HG03520 (cell line): ENCODE measurements at regions not wholly inside any gene's neighbourhood (a gene's known extent, or its start where the extent isn't known, plus 50 kb on each side); places are given as distances from the start of the nearest gene placed in this dataset.
"Not testable (repeated sequence)": the region's sequence is repeated elsewhere in the genome, so short reads cannot be mapped to it uniquely, and the experiment has no call there.

ENCODE experiments used
- ATAC-seq: cut with Tn5 transposase; IDR thresholded peaks from one replicate; pipeline ENCODE4 v1.9.1; 2021; ENCODE audit warnings: mild to moderate bottlenecking, moderate library complexity; ENCODE audit not compliant: unreplicated experiment

DNA sequence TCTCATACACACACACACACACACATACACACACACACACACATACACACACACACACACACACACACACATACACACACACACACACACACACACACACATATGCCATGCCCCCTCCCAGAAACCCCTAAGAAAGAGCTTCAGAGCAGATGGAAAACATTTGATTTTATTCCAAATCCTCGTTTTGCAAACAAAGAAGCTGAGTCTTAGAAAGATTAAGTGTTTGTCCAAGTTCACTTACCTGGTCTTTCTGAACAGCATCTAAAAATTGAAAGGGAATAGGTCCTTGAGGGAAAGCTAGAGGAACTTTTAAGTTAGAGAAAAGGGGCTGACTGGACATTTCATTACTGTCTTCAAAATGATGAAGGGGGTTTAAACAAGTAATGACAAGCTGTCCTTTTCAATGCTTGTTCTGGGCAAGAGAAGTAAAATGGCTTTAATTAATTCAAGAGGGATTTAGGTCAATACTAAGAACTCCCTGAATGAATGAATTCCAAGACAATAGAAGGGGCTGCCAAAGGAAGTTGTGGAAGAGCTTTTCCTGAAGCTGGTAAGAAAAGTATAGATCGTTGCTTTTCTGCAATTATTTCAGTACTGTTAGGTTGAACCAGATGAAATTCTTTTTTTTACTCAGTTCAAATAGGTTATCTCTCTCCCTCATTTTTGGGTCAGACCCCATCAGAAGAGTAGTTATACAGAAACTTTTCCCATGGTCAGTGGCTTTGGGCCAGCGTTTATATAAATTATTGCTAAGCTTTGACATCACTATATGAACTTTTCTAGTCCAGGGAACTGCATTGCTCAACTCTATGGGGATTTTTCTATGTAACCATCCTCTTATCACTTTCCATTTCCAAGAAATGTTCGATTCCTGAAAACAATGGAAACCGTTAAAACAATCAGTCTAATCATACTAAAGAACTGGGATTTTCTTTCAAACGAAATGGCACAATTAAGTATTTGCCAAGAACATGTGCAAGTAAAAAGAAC is 261.4 kb downstream of the MTERF1 start:
- no peak for ATAC-seq

DNA sequence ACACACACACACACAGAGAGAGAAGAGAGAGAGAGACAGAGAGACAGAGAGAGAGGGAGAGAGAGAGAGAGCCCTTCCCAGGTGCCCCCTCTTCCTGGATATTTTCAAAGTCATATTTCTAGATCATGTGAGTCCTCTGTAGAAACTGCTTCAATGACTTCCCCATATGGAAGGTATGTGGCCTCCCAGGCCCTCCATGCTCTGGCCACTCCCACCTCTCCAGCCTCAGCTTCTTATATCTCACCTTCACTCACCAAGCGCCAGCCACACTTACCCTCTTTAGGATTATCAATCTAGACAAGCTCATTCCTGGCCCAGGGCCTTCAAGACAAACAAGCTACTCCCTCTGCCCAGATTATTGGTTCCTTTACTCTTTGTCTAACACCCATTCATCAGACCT is 259.7 kb downstream of the MTERF1 start:
- no peak for ATAC-seq

DNA sequence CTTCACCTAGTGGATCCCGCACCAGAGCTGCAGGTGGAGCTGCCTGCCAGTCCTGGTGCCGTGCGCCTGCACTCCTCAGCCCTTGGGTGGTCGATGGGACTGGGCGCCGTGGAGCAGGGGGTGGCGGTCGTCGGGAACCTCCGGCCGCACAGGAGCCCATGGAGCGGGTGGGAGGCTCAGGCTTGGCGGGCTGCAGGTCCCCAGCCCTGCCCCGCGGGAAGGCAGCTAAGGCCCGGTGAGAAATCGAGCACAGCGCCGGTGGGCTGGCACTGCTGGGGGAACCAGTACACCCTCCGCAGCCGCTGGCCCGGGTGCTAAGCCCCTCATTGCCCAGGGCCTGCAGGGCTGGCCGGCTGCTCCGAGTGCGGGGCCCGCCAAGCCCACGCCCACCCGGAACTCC is 253.2 kb downstream of the MTERF1 start:
- ATAC-seq = not testable (repeated sequence)

DNA sequence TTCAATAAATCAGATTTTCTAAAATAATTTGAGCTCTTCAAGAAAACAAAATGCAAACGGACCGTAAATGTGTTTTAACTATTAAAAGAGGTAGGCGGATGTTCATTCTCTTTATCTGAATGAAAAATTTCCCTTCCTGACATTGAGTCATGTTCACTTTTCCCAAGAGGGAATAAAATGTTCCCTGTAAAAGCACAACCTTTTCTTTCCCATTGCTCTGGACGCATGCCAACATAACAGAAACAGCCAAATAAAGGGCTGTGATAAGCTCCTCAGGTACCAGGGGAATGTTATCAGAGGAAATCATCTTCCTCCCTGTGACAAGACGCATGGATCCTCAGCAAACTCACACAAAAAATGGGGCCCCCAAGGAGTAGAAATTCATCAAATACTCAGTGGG is 251.8 kb downstream of the MTERF1 start:
- no peak for ATAC-seq

DNA sequence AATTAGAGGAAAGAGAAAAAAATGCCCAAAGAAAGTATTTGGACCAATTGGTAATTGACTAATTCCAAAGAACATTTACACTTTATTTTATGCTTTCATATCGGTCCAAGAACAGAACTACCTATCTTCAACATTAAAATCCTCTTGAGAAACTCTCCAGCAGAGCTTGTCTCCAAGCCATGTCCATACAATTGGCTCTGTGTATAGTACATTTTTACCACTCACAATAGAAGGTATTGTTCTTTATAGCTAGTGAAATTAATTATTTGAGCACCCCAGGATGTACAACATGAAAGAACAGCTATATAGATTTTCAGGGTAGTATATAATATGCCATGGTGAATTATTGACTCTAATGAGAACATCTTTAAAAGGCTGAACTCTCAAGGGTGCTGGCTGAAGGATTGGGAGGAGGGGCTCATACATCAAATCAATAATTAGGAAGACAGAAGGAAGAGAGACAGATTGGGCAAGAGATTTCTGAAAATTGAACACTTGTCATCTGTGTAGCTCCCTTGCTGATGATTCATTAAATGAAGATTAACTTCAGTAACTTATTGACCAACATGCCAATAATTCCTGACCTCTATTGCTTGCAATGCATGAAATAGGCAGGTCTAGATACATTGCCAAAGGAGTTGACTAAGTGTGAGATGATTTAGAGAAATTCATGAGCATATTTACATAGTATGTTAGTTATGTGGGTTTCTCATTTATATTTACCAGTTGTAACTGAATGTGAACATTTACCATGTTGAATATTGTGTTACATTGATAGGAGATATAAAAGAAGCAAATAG is 249.7 kb downstream of the MTERF1 start:
- no peak for ATAC-seq

DNA sequence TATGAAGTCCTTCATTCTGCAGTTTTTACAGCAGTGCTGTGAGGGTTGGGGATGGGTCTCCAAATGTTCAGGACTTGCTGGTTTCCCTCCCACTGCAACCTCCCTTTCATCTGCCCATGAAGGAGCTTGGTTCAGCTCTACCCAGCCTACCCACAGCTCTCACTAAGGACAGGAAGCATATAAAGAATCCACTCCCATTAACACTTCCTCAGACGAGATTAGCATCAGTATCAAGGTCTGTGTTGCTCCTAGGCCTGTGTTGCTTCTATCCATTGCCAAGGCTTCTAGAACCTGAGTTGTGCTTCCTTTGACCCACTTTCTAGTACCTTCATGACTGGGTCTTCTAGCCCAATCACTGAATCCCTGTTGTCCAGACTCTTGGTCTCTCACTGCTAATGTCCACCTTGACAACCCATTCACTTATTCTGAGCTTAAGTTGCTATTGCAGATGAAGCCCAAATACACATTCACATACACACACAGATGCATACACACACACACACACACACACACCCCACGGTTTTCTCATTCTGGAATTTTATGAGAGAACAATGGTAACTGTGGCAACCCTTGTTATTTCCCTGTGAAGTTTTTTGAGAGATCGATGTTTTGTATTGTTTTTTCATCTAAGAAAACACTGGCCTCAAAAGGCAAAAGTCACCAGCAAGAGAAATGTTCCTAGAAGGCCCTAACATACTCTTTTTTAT is 248.1 kb downstream of the MTERF1 start:
- no peak for ATAC-seq

DNA sequence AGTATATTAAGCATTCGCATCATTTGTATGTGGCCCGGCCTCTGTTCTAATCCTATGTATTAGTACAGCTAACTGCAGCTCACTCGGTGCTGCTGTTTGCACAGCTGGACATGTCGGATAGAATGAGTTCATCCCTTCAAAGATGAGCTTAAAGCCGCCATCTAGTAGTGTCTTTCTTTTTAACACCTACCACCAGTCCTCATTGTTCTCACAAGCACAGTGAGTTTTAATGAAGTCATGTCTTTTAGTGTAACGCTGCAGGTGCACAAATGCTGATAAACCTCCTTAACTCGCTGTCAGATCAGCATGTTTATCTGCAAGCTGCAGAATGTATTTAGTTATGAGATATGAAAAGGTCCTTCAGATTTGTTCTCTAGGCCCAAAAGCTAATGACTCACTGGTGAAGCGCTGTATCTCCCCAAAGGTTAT is 247.5 kb downstream of the MTERF1 start:
- no peak for ATAC-seq

DNA sequence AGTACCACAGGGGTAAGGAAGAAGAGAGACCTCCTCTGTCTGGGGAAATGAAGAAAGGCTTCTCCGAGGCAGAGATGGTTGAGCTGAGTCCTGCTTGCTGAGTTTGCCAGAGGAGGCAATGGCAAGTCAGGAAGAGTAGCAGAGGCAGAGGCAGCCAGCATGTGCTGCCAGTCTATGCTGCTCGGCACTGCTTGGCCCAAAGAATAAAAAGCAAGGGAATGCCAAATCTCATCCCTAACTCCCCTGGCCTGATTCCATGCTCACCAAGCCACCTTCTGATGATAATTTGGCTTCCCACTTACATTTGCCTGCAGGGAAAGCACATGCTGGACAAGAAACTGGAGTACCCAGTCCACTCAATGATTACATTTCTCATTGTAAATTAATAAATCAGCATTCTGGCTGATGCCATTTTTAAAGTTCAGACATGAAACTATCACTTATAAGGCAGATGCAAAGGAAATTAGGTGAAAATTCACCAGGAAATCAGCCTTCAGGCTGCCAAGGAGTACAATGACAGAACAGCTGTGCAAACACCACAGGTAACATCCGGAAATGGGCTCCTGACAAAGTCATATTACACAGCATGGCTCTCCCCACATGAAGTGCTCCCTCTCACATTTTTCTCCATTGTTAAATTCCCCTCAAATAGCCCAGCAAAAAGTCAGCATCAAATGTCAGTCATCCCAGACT is 245.9 kb downstream of the MTERF1 start:
- no peak for ATAC-seq

DNA sequence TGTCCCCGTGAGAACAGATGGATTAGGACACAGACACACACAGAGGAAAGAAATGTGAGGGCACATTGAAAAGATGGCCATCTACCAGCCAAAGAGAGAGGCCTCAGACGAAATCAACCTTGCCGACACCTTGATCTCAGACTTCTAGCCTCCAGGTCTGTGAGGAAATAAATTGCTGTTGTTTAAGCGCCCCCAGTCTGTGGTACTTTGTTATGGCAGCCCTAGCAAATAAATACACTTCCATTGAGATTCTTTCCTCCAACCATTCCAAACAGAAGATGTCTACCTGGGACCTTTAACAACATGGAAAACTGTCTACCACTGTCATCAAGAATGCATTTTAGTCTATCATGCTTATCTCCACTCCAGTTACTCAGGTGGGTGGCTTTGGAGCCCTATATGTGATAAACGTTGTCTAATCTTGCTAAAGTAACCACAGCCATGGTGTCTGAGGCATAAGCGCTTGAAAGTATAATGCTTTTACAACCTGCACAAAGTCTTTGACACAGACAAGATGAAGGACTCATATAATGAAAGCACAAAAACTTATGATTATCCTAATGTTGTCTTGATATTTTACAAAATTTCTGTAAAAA is 244.3 kb downstream of the MTERF1 start:
- ATAC-seq = no peak

DNA sequence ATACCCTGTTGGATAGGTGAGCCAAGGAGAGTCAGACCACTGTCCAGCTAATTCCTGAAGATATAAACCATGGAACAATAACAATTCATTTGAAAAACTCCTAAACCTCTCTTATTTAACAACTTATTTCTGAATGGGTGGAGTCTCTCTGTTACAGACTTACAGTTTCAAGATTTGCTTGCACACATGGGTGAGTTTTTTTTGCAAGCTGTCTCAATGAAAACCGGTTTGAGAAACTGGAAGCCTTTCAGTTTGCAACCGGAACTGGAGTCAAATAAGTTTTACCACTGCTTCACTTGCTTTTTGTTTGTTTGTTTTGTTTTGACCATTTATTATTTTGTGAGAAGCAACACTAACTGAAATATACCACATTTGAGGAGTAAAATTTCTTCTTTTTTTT is 243.8 kb downstream of the MTERF1 start:
- no peak for ATAC-seq

DNA sequence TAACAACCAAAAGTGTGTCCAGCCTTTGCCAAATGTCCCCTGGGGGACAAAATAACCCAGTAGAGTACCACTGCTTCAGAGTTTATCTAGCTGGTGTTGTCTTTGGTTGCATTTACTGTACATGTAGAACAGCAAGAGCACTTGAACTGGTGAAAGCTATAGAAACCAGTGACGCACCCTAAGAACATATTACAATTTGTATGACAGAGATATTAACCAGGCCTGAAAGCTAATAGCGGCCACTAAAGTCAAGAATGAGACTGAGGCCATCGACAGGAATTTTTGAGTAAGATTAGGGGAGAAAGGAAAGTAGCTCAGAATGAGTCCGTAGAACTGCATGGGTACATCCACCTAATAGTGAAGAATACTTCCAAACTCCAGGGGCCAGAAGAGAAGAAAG is 236.2 kb downstream of the MTERF1 start:
- ATAC-seq = no peak

DNA sequence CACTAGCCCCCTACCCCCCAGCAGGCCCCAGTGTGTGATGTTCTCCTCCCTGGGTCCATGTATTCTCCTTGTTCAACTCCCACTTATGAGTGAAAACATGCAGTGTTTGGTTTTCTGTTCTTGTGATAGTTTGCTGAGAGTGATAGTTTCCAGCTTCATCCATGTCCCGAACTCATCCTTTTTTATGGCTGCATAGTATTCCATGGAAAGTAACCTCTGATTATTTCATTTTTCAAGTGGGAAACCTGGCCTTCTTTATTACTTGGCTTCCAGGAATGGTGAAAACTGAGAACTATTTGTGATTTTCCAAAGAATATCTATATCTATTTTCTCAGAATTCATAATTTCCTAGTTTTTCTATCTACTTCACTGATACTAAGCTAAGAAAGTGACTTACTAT is 235.0 kb downstream of the MTERF1 start:
- no peak for ATAC-seq

DNA sequence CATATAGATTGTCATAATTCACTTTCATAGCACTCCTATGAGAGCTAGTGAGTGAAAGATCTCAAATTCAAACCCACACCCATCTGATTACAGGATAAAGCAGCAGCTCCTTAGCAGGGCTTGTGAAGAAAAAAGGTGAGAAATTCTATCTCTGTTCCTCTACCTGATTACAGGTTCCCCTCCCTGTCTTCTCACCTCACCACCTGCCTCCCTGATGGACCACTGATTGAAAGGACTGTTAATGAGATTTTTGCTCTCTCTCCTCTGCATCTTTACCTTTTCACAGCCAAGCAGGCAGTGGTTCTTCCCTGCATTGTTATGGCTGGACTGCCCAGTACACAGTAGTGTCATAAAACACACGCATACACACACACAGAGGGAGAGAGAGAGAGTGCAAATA is 228.5 kb downstream of the MTERF1 start:
- no peak for ATAC-seq

DNA sequence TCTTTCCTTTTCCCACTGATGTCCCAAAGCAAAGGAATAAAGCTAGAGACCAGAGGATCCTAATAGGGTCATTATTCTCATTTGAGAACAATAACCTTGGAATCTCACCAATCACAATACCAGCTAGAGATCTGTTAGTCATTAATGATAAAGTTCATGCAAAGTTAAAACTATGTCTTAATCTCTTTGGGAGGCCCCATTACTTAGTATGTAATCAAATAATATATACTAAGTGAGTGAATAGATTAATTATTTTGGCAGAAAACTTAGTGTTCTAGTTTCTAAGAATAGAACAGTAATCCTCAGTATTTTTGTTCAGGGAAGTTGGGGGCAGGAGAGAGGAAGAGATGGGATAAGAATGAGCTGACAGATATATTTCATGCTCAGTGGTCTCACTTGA is 227.2 kb downstream of the MTERF1 start:
- ATAC-seq = no peak

DNA sequence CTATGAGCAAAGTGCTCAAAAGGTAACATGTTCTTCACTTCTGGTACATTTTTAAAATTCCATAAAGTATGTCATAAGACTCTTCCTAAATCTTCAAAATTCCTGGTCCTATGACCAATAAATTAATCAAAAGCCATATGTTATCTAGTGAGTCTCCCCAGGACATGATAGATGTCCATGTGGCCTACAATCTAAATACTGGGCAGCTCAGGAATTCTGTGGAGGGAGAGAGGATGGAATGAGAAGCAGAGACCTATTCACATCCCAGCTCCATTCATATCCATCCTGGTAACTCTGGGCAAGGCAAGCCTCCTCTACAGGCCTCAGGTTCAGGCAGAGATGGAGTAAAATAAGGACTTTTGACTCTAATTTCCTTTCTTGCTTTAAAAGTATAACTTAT is 224.8 kb downstream of the MTERF1 start:
- no peak for ATAC-seq

DNA sequence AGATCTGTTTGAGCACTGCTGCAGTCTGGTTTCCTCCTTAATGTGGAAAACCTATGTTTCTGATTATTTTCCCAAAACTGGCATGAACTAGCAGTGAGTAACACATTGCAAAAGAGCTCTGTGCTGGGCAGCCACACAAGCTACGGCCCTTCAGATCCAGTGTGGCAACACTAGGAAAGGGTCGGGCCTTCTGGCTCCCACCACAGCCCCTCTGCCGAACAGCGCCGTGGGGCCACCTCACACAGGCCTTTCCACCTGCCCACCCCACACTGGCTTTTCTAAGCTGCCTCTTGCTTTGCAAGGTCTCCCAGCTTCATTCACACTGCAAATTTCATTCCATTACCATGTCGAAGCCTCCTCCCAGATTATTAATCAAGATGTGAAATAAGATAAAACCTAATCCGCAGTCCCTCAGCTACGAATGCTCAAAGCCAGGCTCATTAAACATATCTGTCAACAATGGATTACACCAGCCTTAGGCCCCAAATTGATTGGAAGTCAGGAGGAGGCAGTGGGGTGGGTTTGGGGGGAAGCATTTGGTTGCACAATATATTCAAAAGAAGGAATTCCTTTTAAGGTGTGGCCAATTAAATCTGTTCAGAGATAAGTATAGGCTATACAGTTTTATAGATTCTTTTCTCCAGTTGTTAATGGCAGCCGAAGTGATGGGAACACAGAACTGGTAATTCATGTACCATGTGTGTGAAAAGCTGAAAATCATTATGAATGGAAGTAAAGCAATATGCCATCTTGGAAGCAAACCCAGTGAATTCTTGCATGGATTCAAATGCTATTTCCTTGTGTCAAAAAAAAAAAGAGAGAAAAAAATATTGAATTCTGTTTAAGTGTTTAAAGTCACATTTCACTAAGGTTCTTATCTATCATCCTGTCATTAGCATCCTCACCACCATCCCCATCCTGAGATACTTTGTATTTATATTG is 223.7 kb downstream of the MTERF1 start:
- no peak for ATAC-seq

DNA sequence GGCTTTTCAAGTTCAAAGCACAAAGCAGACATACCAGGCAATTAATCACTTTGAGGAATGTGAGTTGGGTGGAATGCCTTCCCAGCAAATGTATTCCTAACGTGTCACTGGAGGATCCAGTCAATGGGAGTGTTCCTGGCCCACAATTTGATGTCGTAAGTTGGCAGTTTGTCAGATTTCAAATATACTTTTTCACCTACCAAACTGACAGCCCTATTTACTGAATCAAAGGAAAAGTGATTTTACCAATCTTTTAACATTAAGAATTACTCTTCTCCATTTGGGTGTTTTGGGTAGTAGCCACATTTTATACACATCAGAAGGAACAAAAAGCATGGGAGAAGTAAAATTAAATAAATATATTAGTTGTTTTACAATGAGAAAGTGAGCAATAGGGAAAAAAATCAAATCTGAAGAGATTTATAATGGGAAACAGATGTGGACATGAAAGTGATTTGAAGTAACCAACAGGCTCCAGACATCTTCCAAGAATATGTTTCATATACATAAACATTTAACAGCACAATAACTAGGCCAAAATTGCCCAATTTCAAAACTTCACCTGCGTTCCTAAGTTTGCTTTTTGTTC is 222.9 kb downstream of the MTERF1 start:
- ATAC-seq = no peak

DNA sequence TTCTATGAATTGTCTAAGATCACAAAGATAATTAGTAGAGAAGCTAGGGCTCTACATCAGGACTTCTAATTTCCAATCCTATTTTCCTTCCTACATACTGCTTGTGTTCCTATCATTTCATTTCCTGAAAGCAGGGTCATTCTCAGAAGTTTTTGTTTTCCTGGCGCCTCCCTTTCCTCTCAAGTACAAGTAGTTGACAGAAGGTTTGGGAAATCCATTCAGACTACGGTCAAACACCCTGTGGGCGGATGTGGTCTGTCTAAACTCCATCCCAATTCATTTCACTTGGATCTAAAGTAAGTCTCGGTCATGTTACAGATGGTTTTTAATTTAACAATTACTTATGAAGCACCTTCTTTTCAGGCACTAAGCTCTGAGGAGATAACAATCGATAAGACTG is 221.4 kb downstream of the MTERF1 start:
- ATAC-seq = no peak
